ENCODE measurements at regions not wholly inside any gene's neighbourhood (a gene's known extent, or its start where the extent isn't known, plus 50 kb on each side); places are given as distances from the start of the nearest gene placed in this dataset.

- no peaks in the 10 kb centered on the region for H3K4me1 Mint-ChIP-seq (ENCODE audit: low read depth, unreplicated experiment)
- H3K27ac Mint-ChIP-seq (ENCODE audit: unreplicated experiment) = no peak overlapping the region
- H2AFZ ChIP-seq (ENCODE audit: low read depth, low read length) = no peak overlapping the region
- H3K9ac ChIP-seq (ENCODE audit: low read length) = no peak overlapping the region
- no peak overlapping the region for H3K4me3 ChIP-seq (ENCODE audit: insufficient read depth, low read depth, low read length)
- H3K4me1 ChIP-seq (ENCODE audit: insufficient read depth, low read length) = no peaks in the 10 kb centered on the region
- no peak overlapping the region for H3K4me2 ChIP-seq (ENCODE audit: low read length)
- no peaks in the 10 kb centered on the region for H3K9me3 ChIP-seq (ENCODE audit: insufficient read depth, low read depth, low read length)
- H3K27me3 ChIP-seq (ENCODE audit: insufficient read depth, low read length) = no peaks in the 10 kb centered on the region
- no peak overlapping the region for H3K27ac ChIP-seq (ENCODE audit: low read depth, low read length)
- no peak for TF ChIP-seq CTCF (IDR thresholded peaks at IDR 0.05; ENCODE audit: insufficient read depth, low read depth, low read length)
- no peak for TF ChIP-seq EZH2 (IDR thresholded peaks at IDR 0.05; ENCODE audit: insufficient read depth, low read length)
- no peaks in the 10 kb centered on the region for H3K27me3 Mint-ChIP-seq (ENCODE audit: low read depth, unreplicated experiment)
- H4K20me1 ChIP-seq (ENCODE audit: insufficient read depth, low read length) = no peaks in the 10 kb centered on the region
- no peak for DNase-seq (ENCODE audit: low read depth)
- no peaks in the 10 kb centered on the region for H3K36me3 ChIP-seq (ENCODE audit: insufficient read depth, low read length)
- H3K79me2 ChIP-seq (ENCODE audit: insufficient read depth, low read length) = no peaks in the 10 kb centered on the region
- H3K4me3 Mint-ChIP-seq (ENCODE audit: unreplicated experiment) = no peak overlapping the region
- no peaks in the 10 kb centered on the region for H3K36me3 Mint-ChIP-seq (ENCODE audit: low read depth, unreplicated experiment)
- H3K9me3 Mint-ChIP-seq (ENCODE audit: unreplicated experiment) = peaks cover 4% of the 10 kb centered on the region
- FAIRE-seq = no peak
These were observed 372.4 kb upstream of the RND3 start for GRCh38 chr2:150859877-150860276.

- Histone ChIP-seq H2AFZ (ENCODE audit: low read depth, low read length) (no peak overlapping the region), H4K20me1 (ENCODE audit: insufficient read depth, low read length) (no peaks in the 10 kb centered on the region), H3K79me2 (ENCODE audit: insufficient read depth, low read length) (no peaks in the 10 kb centered on the region), H3K4me1 (ENCODE audit: insufficient read depth, low read length) (no peaks in the 10 kb centered on the region), H3K9me3 (ENCODE audit: insufficient read depth, low read depth, low read length) (no peaks in the 10 kb centered on the region), H3K9ac (ENCODE audit: low read length) (no peak overlapping the region), H3K27ac (ENCODE audit: low read depth, low read length) (no peak overlapping the region), H3K36me3 (ENCODE audit: insufficient read depth, low read length) (no peaks in the 10 kb centered on the region), H3K27me3 (ENCODE audit: insufficient read depth, low read length) (no peaks in the 10 kb centered on the region), H3K4me2 (ENCODE audit: low read length) (no peak overlapping the region), H3K4me3 (ENCODE audit: insufficient read depth, low read depth, low read length) (no peak overlapping the region)
- TF ChIP-seq CTCF (IDR thresholded peaks at IDR 0.05; ENCODE audit: insufficient read depth, low read depth, low read length) (no peak), EZH2 (IDR thresholded peaks at IDR 0.05; ENCODE audit: insufficient read depth, low read length) (no peak)
- H3K27ac Mint-ChIP-seq (ENCODE audit: unreplicated experiment) = no peak overlapping the region
- no peak overlapping the region for H3K4me3 Mint-ChIP-seq (ENCODE audit: unreplicated experiment)
- no peaks in the 10 kb centered on the region for H3K36me3 Mint-ChIP-seq (ENCODE audit: low read depth, unreplicated experiment)
- FAIRE-seq (no peak), DNase-seq (ENCODE audit: low read depth) (no peak)
- no peaks in the 10 kb centered on the region for H3K27me3 Mint-ChIP-seq (ENCODE audit: low read depth, unreplicated experiment)
- H3K4me1 Mint-ChIP-seq (ENCODE audit: low read depth, unreplicated experiment) = no peaks in the 10 kb centered on the region
- H3K9me3 Mint-ChIP-seq (ENCODE audit: unreplicated experiment) = no peaks in the 10 kb centered on the region
These were observed 371.7 kb upstream of the RND3 start for GRCh38 chr2:150859162-150859561.

GRCh38 chr2:150858382-150858781 is 370.9 kb upstream of the RND3 start:
- FAIRE-seq = no peak
- no peaks in the 10 kb centered on the region for H3K27me3 Mint-ChIP-seq (ENCODE audit: low read depth, unreplicated experiment)

More at GRCh38 chr2:150858382-150858781, 370.9 kb upstream of the RND3 start:
- Histone ChIP-seq H2AFZ (ENCODE audit: low read depth, low read length) (no peak overlapping the region), H3K36me3 (ENCODE audit: insufficient read depth, low read length) (no peaks in the 10 kb centered on the region), H3K27ac (ENCODE audit: low read depth, low read length) (no peak overlapping the region), H3K4me2 (ENCODE audit: low read length) (no peak overlapping the region), H3K9ac (ENCODE audit: low read length) (no peak overlapping the region), H3K79me2 (ENCODE audit: insufficient read depth, low read length) (no peaks in the 10 kb centered on the region), H3K27me3 (ENCODE audit: insufficient read depth, low read length) (no peaks in the 10 kb centered on the region), H3K9me3 (ENCODE audit: insufficient read depth, low read depth, low read length) (no peaks in the 10 kb centered on the region), H3K4me1 (ENCODE audit: insufficient read depth, low read length) (no peaks in the 10 kb centered on the region), H4K20me1 (ENCODE audit: insufficient read depth, low read length) (no peaks in the 10 kb centered on the region), H3K4me3 (ENCODE audit: insufficient read depth, low read depth, low read length) (no peak overlapping the region)
- no peak for TF ChIP-seq EZH2 (IDR thresholded peaks at IDR 0.05; ENCODE audit: insufficient read depth, low read length)
- no peak for TF ChIP-seq CTCF (IDR thresholded peaks at IDR 0.05; ENCODE audit: insufficient read depth, low read depth, low read length)
- no peaks in the 10 kb centered on the region for H3K36me3 Mint-ChIP-seq (ENCODE audit: low read depth, unreplicated experiment)
- no peak overlapping the region for H3K4me3 Mint-ChIP-seq (ENCODE audit: unreplicated experiment)
- DNase-seq (ENCODE audit: low read depth) = no peak
- no peaks in the 10 kb centered on the region for H3K9me3 Mint-ChIP-seq (ENCODE audit: unreplicated experiment)
- no peak overlapping the region for H3K27ac Mint-ChIP-seq (ENCODE audit: unreplicated experiment)
- no peaks in the 10 kb centered on the region for H3K4me1 Mint-ChIP-seq (ENCODE audit: low read depth, unreplicated experiment)

Data from astrocyte (in vitro differentiated cells and primary cell).